K562 (cell line): ENCODE measurements at regions not wholly inside any gene's neighbourhood (a gene's known extent, or its start where the extent isn't known, plus 50 kb on each side); places are given as distances from the start of the nearest gene placed in this dataset.

Experiments used
- ATF6 ChIP-seq: sonication (generic); formaldehyde crosslinking; IDR thresholded peaks from 2 replicates; pipeline ENCODE4 v1.4.0; 2020; ENCODE audit warnings: mild to moderate bottlenecking, missing genetic modification reagents
- HES1 ChIP-seq: fragments of 450-650 bp; IDR thresholded peaks from 2 replicates; pipeline ENCODE4 v1.6.1; 2016; ENCODE audit warnings: low read depth, mild to moderate bottlenecking, moderate library complexity
- MTA3 ChIP-seq: fragments of 450-650 bp; formaldehyde crosslinking; IDR thresholded peaks from 2 replicates; pipeline ENCODE4 v1.6.1; 2017; ENCODE audit warnings: mild to moderate bottlenecking, borderline replicate concordance
- MYNN ChIP-seq, 2 experiments: sonication (generic); formaldehyde crosslinking in 1 of 2; IDR thresholded peaks; 2 replicates each; pipeline versions ENCODE4 v1.5.0 to v1.6.1; 2016 to 2020; ENCODE audit warnings: antibody characterized with exemption in 1 of 2, missing genetic modification reagents in 1 of 2
- NRF1 ChIP-seq, 2 experiments: fragments of 450-650 bp; IDR thresholded peaks in 1 of 2; conservative IDR thresholded peaks in 1 of 2; 2 replicates each; pipeline ENCODE4 v1.6.1; 2014; ENCODE audit warnings: mild to moderate bottlenecking in 2 of 2
- ZNF407 ChIP-seq: fragments of 450-650 bp; IDR thresholded peaks from 2 replicates; pipeline ENCODE4 v1.6.1; 2016; ENCODE audit warnings: low read depth
- ZNF592 ChIP-seq: fragments of 450-650 bp; IDR thresholded peaks from 2 replicates; pipeline ENCODE4 v1.6.1; 2017; ENCODE audit warnings: antibody characterized with exemption, mild to moderate bottlenecking

GRCh38 chr2:240250985-240251847 is 110.8 kb upstream of the OTOS start (continued):
- TF ChIP-seq ATF6 (CRISPR knock-in tag) (no peak), MYNN (IDR thresholded peaks at IDR 0.05) (peak; percentile 49; the same call in 1 of the 2 replicates), MYNN (CRISPR knock-in tag; IDR thresholded peaks at IDR 0.05) (no peak), NRF1 (conservative IDR thresholded peaks at IDR 0.05 in 1 of 2, IDR thresholded peaks at IDR 0.05 in 1 of 2) (peak; percentile 51 to 66; a peak in 3 of 4 replicates), ZNF592 (0 out of 2 replicates have a peak, but pooled peaks have one; percentile 35), ZNF407 (peak; percentile 58), HES1 (peak; percentile 88), MTA3 (0 out of 2 replicates have a peak, but pooled peaks have one; percentile 50)
